Inflammatory macrophage (primary cell): ENCODE measurements at regions not wholly inside any gene's neighbourhood (a gene's known extent, or its start where the extent isn't known, plus 50 kb on each side); places are given as distances from the start of the nearest gene placed in this dataset.
"Not testable (repeated sequence)": the region's sequence is repeated elsewhere in the genome, so short reads cannot be mapped to it uniquely, and the experiment has no call there.

Experiments
- DNase-seq, 2 donors: peaks; one replicate each; pipeline ENCODE4 v3.0.0-alpha.2; 2020 to 2022

DNA sequence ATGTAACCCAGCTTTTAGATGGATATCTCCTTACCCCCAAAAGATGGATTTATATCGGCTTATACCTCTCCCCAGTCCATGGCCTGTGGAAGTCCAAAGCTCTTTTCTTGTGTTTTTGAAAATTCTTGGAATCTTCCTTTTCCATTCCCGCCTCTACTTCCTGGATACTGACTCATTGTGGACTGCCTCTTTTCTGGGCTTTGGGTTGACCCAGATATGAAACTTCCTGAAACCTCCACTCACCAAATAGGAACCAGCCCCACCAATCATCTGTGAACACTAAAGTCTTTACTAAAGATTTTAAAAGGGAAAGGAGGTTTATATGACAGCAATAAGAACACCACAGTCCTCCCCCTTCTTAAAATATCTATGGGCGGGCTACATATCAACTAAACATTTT, 163.4 kb upstream of the SYN3 start:
- DNase-seq: no peak

DNA sequence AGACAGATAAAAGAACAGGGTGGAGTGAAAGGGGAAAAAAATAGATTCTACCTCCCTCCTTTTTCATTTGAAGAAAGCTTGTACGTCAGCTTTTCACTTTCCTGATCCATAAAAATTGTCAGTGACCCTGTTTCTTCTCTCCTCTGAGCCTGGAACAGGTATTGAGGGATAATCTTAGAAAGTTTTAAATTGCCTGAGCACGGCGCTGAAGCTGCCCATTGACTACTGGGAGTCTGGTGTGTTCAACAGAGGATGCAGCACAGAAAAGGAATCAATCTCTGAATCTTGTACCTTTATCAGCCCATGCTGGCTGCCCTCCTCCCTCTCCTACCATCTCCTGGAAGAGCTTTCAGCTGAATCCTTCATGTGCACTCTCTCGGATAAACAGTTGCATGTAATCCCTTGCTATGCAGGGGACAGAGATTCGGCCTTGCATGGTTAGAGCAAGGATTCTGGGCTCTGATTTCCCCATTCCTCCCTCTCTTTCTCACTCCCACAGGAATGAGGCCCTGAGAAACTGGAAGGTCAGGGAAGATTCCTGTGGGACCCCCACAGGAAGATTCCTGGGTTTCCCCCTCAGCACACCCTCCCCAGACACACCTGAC, 162.4 kb upstream of the SYN3 start:
- DNase-seq: no peak

GRCh38 chr22:33219648-33220384, 161.6 kb upstream of the SYN3 start:
- DNase-seq: no peak

DNA sequence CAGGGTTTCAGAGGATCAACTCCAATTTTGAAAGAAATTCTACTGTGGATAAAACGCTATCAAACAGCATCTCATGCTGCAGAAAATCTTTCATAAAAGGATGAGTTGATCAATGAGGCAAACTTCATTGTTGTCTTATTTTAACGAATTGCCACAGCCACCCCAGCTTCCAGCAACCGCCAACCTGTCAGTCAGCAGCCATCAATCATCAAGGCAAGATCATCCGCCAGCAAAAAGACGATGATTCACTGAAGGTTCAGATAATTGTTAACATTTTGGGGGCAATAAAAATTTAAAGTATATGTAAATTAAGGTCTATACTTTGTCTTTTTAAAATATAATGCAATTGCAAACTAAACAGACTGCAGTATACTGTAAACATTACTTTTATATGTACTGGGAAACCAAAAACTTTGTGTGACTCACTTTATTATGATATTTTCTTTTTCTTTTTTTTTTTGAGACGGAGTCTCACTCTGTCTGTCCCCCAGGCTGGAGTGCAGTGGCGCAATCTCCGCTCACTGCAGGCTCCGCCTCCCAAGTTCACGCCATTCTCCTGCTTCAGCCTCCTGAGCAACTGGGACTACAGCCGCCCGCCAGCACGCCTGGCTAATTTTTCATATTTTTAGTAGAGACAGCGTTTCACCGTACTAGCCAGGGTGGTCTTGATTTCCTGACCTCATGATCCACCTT, 155.3 kb upstream of the SYN3 start:
- no peak for DNase-seq

- DNase-seq: peak; percentile 23 to 34
Observed at GRCh38 chr22:33209930-33210784, 152.0 kb upstream of the SYN3 start.

DNA sequence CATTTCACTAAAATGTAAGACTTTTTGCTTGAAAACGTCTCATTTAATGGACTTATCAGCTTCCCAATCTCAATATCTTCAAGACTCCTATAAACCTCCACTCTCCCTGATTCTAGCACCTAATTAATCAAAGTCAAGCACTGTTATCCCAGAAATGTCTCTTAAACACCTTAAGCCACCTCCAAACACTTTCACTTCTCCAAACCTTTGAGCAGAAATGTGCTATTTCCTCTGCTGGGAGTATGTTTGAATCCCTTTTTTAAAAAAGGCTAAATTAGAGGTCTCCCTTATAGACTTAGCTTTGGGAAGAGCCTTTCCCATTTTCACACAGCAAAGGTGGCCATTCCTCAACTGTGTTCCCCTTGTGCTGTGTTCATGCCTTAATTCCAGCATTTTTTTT, 146.2 kb upstream of the SYN3 start:
- no peak for DNase-seq

DNA sequence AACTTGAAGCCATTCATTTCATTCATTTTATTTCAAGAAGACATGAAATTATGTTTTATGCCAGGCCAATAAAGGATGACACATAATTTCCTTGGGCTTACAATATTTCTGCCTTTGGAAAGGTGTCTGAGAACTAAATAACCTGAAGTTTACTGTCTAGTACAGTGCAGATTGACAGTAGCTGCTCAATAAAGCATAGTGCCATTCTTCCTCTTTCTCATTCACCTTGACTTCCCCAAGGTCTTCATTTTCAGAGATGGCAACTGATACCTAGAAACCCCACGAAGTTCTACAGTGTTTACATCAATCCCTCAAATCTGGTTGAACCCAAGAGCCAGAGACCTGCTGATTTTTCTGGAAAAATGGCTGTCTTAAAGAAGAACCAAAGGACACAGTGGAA, 144.3 kb upstream of the SYN3 start:
- no peak for DNase-seq

DNA sequence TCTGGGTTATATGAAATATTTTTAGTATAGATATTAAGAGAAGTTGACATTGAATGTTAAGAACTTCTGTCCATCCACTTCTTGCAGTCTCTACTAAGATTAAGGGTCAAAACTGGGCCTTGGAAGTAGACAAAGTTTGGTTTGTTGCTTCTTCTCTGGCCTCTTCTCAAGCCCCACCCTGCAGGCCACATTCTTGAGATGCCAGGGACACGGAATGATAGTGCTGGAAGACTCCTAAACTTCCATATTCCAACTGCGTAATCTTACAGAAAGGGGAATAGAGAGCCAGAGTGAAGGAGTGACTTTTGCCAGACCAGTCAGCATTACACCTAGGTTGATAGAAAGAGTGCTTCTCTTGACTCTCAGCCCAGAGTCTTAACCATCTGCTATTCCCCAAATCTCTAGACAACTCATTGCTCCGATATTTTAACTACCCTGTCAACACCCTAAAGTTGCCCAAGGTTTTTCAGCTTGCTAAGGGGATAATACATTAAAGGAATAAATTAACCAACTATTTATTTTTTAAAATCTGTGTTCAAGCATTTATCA, 136.4 kb upstream of the SYN3 start:
- no peak for DNase-seq

GRCh38 chr22:33192156-33192555, 134.0 kb upstream of the SYN3 start:
- DNase-seq: no peak

DNA sequence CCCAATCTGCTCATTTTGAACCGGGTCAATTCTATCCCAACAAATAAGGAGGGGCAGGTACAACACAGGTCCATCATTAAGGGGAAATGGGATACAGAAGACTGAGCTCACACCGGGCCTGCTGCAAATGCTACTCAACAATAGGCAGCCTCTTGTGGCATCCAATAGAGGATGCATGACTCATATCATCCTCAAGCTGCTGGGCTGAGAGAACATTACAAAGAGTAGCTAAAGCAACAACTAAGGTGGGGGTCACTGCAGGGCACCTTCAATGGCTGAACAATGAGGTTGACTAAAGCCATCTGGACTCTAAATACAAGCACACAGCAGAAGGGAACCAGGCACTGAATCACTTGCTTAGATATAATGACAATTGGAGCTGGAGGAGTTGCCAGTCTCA, 130.1 kb upstream of the SYN3 start:
- DNase-seq: no peak

GRCh38 chr22:33186816-33187215, 128.6 kb upstream of the SYN3 start:
- DNase-seq: no peak

GRCh38 chr22:33180356-33180755, 122.2 kb upstream of the SYN3 start:
- DNase-seq: no peak

DNA sequence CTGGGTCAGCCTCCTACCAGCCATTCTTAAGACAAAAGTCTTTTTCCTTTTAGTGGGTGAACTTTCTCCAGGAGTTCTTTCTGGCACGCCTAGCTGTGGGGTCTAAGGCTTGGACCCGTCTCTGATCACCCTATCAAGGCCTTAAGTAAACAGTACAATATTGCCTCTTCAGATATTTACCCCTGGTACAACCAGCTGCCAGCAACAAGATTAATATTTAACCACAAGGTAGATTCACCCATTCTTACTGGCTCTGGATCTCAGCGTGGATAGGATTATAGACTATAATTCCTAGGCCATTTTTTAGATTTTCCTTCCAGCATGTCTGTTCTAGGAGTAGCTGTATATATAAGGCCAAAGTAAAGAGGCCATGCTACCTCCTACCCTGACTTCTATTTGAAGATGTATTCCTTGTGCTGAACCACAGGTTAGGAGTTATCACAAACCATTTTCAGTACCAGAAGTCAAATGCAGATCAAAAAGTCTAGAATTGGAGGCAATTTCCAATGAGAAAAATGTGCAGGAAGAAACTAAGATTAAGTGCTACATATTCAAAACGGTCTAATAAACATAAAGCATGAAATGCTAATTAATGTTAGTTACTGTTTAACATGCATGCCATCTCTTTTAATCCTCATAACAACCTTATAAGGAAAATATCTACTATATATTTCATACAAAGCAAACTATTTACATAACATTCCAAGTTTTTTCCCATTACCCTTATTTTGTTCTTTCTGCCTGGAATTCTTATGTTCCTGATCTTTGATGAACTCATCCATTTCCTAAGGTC, 110.0 kb upstream of the SYN3 start:
- DNase-seq: no peak

- DNase-seq: no peak
Observed at GRCh38 chr22:33166206-33166605, 108.0 kb upstream of the SYN3 start.

DNA sequence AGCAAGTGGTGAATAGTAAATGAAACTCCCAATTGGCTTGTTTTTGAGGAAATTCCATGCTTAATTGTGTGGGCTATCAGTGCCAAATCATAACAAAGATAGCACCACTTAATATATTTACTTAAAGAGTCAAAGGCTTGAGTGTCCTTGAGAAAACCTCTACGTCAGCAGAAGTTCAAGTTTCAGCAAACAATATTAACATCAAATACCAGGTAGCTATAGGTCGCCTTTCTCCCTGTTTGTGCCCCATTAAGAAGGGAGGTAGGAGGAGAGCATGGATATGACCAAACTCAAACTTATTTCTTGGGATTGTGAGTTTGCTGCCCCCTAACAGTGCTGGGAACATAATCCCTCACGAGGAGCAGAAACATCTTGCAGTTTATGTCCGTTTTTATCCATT, 105.6 kb upstream of the SYN3 start:
- no peak for DNase-seq

GRCh38 chr22:33162196-33162595, 104.0 kb upstream of the SYN3 start:
- DNase-seq: no peak

DNA sequence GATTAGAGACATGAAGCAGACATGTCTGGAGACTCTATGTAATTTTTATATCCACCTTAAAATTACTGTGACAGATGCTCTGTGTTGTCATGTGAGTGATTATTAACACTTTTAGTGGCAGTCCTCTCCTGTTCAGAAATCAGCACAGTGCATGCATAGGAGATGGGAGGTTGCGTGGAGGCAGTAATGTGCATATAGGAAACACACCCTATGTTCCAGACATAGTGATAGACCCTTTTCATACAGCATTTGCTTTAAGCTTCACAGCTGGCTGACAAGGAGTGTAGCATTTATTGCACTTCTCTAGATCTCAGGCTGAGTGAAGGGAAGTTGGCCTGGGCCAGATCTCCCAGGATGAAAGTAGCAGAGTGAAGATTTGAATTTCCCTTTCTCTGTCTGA, 102.3 kb upstream of the SYN3 start:
- no peak for DNase-seq

DNA sequence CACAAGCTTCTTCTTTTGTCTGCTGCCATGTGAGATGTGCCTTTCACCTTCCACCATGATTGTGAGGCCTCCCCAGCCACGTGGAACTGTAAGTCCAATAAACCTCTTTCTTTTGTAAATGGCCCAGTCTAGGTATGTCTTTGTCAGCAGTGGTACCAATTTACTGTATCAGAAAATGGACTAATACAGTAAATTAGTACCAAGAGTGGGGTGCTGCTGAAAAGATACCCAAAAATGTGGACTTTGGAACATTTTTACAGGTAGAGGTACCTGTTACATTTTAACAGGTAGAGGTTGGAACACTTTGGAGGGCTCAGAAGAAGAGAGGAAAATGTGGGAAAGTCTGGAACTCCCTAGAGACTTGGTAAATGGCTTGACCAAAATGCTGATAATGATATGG, 96.8 kb upstream of the SYN3 start:
- DNase-seq: not testable (repeated sequence)

DNA sequence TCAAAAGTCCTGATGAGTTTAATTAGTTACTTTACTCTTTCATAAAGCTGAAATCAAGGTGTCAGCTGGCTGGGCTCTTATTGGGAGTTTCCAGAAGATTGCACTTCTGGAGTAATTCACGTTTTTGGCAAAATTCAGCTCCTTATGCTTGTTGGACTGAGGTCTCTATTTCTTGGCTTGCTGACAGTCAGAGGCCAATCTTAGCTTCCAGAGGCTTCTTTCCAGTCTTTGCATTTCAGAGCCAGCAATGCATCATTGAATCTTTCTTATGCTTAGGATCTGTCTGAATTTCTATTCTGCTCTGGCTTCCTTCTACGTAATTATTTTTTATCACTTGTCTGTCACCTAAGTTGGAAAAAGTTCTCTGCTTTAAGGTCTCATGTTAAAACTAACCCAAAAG, 91.4 kb upstream of the SYN3 start:
- DNase-seq: no peak

DNA sequence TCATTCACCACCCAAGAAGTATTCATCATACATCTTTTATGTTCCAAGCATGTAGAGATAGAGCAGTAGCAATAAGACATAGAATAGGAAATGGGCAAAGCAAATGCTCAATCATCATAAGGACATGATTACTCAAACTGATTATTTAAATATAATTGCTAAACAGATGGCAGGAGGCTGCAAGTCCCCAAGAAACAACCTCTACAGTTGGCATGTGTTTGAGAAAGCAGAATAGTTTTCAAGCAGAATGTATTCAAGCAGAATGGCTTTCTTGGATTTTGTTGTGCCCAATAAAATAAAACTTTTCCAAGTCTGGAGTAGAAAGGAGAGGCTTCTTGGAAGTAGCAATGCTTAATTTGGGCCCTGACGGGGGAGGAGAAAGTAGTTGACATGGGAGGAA, 86.5 kb upstream of the SYN3 start:
- DNase-seq: no peak

DNA sequence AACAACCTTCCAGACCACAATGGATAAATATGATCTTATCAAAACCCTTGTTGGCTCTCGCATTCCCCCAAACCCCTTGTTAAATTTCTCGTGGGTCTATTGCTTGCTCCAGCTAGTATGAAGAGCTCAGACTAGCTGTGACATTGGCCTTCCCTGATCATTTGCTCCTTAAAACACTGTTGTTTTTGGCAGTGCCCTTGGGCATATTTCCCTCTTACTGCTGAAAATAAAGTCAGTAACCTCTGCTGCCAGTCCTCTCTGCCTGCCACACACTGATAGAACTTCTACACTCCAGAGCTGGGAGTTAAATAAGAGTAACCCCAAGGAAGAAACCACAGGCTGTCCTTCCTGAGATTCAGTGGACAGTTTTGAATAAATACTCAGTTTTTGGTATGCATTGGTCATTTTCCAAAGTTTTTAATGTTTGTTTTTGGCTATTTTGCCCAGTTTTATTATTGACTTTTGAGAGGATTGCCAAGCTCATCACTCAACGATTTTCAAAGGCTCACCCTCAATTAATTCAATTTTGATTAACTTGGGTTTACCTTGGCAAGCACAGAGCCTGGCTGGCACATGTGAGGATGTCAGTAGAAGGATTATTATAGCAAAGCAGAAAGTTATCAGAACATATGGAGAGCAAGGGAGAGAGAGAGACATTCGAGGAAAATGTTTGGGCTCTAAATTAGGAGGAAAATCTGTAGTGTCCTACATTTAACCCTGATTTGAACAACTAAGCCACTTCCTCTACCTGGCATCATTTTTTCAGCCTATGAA, 84.3 kb upstream of the SYN3 start:
- DNase-seq: no peak
